MV-4-11 (cell line): ENCODE measurements at regions not wholly inside any gene's neighbourhood (a gene's known extent, or its start where the extent isn't known, plus 50 kb on each side); places are given as distances from the start of the nearest gene placed in this dataset.
A peak's percentile ranks its signal among the peaks of the same experiment; 100 is the strongest.

Source experiments
- DNase-seq: peaks from one replicate; lab custom pipeline; 2025; lab: John Stamatoyannopoulos, UW

GRCh38 chr7:46811529-46811928 lies 770.4 kb downstream of the TNS3 start:
- DNase-seq: no peak

- DNase-seq: no peak
These were observed 770.9 kb downstream of the TNS3 start for GRCh38 chr7:46810986-46811385.

GRCh38 chr7:46809886-46810285 lies 772.0 kb downstream of the TNS3 start:
- no peak for DNase-seq

- DNase-seq: no peak
These were observed 775.1 kb downstream of the TNS3 start for GRCh38 chr7:46806856-46807255.

GRCh38 chr7:46802479-46802878 lies 779.4 kb downstream of the TNS3 start:
- no peak for DNase-seq

- DNase-seq: no peak
These were observed 790.7 kb downstream of the TNS3 start for GRCh38 chr7:46791188-46791587.

GRCh38 chr7:46786995-46787394 lies 794.9 kb downstream of the TNS3 start:
- no peak for DNase-seq

GRCh38 chr7:46786221-46786954 lies 795.5 kb downstream of the TNS3 start:
- no peak for DNase-seq

- no peak for DNase-seq
These were observed 797.2 kb downstream of the TNS3 start for GRCh38 chr7:46784732-46785131.

GRCh38 chr7:46781901-46782439 lies 799.9 kb downstream of the TNS3 start:
- DNase-seq: no peak

- DNase-seq: no peak
These were observed 805.1 kb downstream of the TNS3 start for GRCh38 chr7:46776790-46777189.

GRCh38 chr7:46775776-46776175 lies 806.1 kb downstream of the TNS3 start:
- DNase-seq: no peak

- no peak for DNase-seq
These were observed 806.9 kb downstream of the TNS3 start for GRCh38 chr7:46775020-46775419.

GRCh38 chr7:46774515-46774914 lies 807.4 kb downstream of the TNS3 start:
- DNase-seq: no peak

GRCh38 chr7:46772776-46773175 lies 809.1 kb downstream of the TNS3 start:
- no peak for DNase-seq

- no peak for DNase-seq
These were observed 814.8 kb downstream of the TNS3 start for GRCh38 chr7:46767071-46767470.

- peak; percentile 38 for DNase-seq
These were observed 817.6 kb downstream of the TNS3 start for GRCh38 chr7:46764100-46764936.

GRCh38 chr7:46763344-46763743 lies 818.6 kb downstream of the TNS3 start:
- DNase-seq: no peak

GRCh38 chr7:46759711-46760480 lies 822.0 kb downstream of the TNS3 start:
- no peak for DNase-seq

- DNase-seq: no peak
These were observed 824.9 kb downstream of the TNS3 start for GRCh38 chr7:46756996-46757395.

GRCh38 chr7:46756256-46756655 lies 825.7 kb downstream of the TNS3 start:
- DNase-seq: no peak
